Kidney epithelial cell (primary cell): ENCODE measurements at regions not wholly inside any gene's neighbourhood (a gene's known extent, or its start where the extent isn't known, plus 50 kb on each side); places are given as distances from the start of the nearest gene placed in this dataset.
"Not testable (repeated sequence)": the region's sequence is repeated elsewhere in the genome, so short reads cannot be mapped to it uniquely, and the experiment has no call there.

Experiments used
- DNase-seq: peaks from one replicate; pipeline ENCODE4 v3.0.0-alpha.2; 2010; ENCODE audit warnings: low read depth
- H3K27me3 ChIP-seq: 2 replicates; pipeline ENCODE4 v1.6.0; 2011; ENCODE audit warnings: low read length; ENCODE audit not compliant: control insufficient read depth, insufficient read depth
- H3K36me3 ChIP-seq: 2 replicates; pipeline ENCODE4 v1.5.1; 2011; ENCODE audit warnings: low read length; ENCODE audit not compliant: control insufficient read depth, insufficient read depth
- H3K4me3 ChIP-seq: 2 replicates; pipeline ENCODE4 v1.5.1; 2011; ENCODE audit warnings: low read depth, mild to moderate bottlenecking, control low read depth, low read length
- CTCF ChIP-seq: IDR thresholded peaks from 2 replicates; pipeline ENCODE4 v1.5.1; 2011; ENCODE audit warnings: mild to moderate bottlenecking, moderate library complexity, low read length, control low read depth, inconsistent platforms; ENCODE audit not compliant: insufficient read depth, poor library complexity, severe bottlenecking

DNA sequence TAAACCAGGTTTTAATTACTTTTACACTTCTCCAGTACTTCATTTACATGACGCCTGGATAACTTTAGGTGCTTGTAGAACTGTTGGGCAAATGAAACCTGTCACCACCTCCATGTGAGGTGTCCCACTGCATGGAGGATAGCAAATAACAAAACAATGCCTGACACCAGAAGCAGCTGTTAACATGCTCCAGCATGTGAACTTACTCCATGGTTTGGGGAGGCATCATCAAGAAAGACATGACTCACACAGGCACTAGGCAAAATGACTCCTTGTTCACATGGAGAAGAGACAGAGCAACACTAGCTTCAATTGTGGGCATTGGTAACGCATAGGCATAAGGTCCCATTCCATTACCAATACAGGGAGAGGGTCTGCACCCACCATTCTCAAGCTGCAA lies 198.1 kb upstream of the F9 start:
- no peak for DNase-seq
- no peak for TF ChIP-seq CTCF
- H3K27me3 ChIP-seq: no peaks in the 10 kb centered on the region
- no peaks in the 10 kb centered on the region for H3K36me3 ChIP-seq
- no peak overlapping the region for H3K4me3 ChIP-seq

DNA sequence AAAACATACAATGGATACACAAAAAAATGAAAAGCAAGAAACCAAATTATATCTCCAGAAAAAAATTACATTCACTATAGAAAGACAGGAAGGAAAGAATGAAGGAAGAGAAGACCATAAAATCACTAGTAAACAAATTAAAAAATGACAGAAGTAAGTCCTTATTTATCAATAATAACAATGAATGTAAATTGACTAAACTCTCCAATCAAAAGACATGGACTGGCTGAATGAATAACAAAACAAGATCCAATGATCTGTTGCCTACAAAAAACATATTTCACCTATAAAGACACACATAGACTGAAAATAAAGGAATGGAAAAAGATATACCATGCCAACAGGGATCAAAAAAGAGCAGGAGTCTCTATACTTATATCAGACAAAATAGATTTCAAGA lies 203.2 kb upstream of the F9 start:
- no peaks in the 10 kb centered on the region for H3K27me3 ChIP-seq
- no peak for DNase-seq
- no peak overlapping the region for H3K4me3 ChIP-seq
- no peaks in the 10 kb centered on the region for H3K36me3 ChIP-seq
- no peak for TF ChIP-seq CTCF

- Histone ChIP-seq H3K4me3 (no peak overlapping the region), H3K36me3 (no peaks in the 10 kb centered on the region), H3K27me3 (no peaks in the 10 kb centered on the region)
- no peak for DNase-seq
- no peak for TF ChIP-seq CTCF
These were observed 205.8 kb upstream of the F9 start for GRCh38 chrX:139324756-139325155.

DNA sequence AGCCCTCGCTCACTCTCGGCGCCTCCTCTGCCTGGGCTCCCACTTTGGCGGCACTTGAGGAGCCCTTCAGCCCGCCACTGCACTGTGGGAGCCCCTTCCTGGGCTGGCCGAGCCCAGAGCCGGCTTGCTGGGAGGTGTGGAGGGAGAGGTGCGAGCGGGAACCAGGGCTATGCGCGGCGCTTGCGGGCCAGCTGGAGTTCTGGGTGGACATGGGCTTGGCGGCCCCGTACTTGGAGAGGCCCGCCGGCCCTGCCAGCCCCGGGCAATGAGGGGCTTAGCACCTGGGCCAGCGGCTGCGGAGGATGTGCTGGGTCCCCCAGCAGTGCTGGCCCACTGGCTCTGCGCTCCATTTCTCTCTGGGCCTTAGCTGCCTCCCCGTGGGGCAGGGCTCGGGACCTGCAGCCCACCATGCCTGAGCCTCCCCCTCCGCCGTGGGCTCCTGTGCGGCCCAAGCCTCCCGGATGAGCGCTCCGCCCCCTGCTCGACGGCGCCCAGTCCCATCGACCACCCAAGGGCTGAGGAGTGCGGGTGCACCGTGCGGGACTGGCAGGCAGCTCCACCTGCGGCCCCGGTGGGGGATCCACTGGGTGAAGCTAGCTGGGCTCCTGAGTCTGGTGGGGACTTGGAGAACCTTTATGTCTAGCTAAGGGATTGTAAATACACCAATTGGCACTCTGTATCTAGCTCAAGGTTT lies 209.7 kb upstream of the F9 start:
- DNase-seq, H3K4me3 ChIP-seq, H3K36me3 ChIP-seq, H3K27me3 ChIP-seq: not testable (repeated sequence)

DNA sequence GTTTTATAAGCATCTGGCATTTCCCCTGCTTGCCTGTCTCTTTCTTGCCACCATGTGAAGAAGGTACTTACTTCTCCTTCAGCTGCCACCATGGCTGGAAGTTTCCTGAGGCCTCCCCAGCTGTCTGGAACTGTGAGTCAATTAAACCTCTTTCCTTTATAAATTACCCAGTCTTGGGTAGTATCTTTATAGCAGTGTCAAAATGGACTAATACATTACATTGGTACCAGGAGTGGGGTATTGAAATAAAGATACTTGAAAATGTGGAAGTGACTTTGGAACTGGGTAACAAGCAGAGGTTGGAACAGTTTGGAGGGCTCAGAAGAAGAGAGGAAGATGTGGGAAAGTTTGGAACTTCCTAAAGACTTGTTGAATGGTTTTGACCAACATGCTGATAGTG lies 223.9 kb upstream of the F9 start:
- not testable (repeated sequence) for H3K36me3 ChIP-seq, H3K4me3 ChIP-seq, H3K27me3 ChIP-seq, DNase-seq

GRCh38 chrX:139304471-139304870 lies 226.1 kb upstream of the F9 start:
- H3K4me3 ChIP-seq: no peak overlapping the region
- no peak for DNase-seq
- no peak for TF ChIP-seq CTCF
- no peaks in the 10 kb centered on the region for H3K27me3 ChIP-seq
- no peaks in the 10 kb centered on the region for H3K36me3 ChIP-seq

- H3K36me3 ChIP-seq: no peaks in the 10 kb centered on the region
- no peak for TF ChIP-seq CTCF
- H3K4me3 ChIP-seq: no peak overlapping the region
- DNase-seq: no peak
- H3K27me3 ChIP-seq: no peaks in the 10 kb centered on the region
These were observed 231.2 kb upstream of the F9 start for GRCh38 chrX:139299309-139299708.
